GM21423 (cell line): ENCODE measurements at regions not wholly inside any gene's neighbourhood (a gene's known extent, or its start where the extent isn't known, plus 50 kb on each side); places are given as distances from the start of the nearest gene placed in this dataset.

Experiments used
- ATAC-seq: cut with Tn5 transposase; IDR thresholded peaks from one replicate; pipeline ENCODE4 v1.9.1; 2021; ENCODE audit warnings: mild to moderate bottlenecking, moderate library complexity; ENCODE audit not compliant: unreplicated experiment

GRCh38 chr15:25982736-25983135, 119.6 kb upstream of the ATP10A start:
- ATAC-seq: no peak

DNA sequence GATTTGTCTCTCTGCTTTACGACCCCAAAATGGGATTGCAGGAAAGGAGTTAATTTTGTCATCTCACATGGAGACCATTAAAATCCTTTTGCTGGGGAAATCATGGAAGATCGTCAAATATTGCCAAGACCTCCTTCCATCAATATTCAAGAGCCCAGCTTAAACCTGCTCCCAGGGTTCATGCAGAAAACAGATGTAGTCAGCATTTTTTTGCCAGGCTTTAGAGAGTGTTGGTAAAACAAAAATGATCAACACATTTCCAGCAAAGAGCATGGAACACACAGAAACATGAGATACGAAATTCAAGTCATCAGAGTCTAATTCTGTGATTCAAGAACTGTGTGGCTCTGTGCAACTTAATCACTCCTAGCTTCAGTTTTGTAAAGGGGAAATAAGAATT, 118.0 kb upstream of the ATP10A start:
- ATAC-seq: no peak

DNA sequence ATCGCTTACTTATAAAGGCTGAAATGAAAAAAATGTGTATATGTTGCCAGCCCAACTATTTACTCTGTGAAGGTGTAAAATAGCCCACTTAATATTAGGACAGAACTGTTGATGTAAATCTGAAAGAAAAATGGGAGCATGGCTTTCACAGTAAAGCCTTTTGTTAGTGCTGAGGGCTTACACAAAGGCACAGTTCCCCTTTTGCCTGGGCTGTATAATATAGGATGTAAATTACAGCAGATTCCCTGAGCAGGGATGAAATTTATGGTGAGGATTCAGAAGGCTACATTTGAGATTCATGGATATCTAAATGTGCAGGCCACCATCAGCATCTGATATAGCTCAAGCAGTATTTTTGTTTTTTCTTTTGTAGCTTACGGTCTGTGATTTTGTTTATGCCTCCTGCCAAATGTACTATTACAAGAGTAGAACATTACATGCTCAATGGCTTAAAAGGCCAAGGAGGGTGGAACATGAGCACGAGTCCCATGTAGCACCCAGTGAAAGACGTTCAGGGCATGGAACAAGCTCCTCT, 109.1 kb upstream of the ATP10A start:
- ATAC-seq: no peak

DNA sequence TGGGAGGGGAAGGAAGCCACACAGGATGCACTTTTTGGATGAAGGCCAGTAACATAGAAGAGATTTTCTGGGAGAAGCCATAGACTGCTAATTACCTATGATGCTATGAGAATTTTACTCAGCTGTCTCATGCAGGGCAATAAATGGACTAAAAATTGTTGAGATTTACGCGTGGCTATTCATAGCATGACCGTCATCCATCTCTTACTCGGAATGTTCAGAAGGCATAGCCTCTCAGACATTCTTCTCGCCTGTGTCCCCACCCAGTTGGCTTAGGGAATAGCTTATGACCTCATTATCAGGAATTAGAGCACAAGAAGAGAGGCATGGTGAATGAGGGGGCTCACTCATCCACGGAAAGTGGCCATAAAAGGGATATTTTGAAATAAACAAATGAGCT, 107.9 kb upstream of the ATP10A start:
- no peak for ATAC-seq

GRCh38 chr15:25969886-25970285, 106.8 kb upstream of the ATP10A start:
- no peak for ATAC-seq

DNA sequence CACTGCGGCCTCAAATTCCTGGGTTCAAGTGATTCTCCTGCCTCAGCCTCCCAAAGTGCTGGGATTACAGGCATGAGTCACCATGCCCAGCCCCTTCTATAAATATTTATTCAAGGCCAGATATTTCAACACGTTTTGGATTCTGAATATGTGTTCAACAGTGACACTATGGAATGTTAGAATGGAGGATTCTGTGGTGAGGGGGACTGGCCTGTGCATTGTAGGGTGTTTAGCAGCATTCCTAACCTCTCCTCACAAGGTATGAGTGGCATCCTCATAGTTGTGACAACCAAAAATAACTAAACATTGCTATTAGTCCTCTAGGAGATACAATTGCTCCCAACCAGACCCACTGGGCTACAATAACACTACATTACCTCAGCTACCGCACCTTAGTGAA, 104.0 kb upstream of the ATP10A start:
- ATAC-seq: no peak

GRCh38 chr15:25965326-25965725, 102.2 kb upstream of the ATP10A start:
- ATAC-seq: no peak

- no peak for ATAC-seq
Measured at GRCh38 chr15:25960273-25960672, 97.1 kb upstream of the ATP10A start.

DNA sequence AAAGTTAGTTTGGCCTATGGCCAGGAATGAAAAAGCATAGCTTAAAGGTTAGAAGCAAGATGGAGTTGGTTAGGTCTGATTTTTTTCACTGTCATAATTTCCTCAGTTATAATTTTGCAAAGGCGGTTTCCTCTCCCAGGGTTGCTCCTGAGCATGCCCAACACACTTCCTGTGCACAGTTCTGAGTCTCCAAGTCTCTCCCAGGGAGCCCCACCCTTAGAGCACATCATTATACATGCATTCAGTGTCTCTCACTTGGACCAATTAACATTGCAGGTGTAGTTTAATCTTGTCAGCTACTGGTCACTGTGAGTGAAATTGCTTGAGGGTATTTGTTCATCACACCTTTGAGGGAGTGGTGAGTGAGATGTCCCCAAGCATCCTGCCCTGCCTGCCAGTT, 96.0 kb upstream of the ATP10A start:
- ATAC-seq: no peak

DNA sequence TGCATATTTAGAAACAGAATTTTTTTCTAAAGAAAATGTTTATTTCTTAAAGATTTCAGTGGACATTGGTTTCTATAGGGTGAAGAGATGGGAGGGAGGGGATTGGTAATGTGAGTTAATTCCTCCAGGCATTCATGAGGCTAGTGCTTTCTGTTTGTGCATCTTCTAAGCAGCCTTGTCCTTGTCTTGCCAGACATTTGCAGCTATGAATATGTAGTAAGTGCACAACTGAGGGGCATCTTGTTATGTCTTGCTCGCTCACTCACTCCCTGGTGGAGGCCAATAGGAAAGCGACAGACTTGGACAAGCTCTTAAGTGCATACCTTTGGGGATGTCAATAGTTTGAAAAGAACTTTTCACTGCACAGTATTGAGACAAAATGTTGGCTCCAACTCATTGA, 92.5 kb upstream of the ATP10A start:
- no peak for ATAC-seq

DNA sequence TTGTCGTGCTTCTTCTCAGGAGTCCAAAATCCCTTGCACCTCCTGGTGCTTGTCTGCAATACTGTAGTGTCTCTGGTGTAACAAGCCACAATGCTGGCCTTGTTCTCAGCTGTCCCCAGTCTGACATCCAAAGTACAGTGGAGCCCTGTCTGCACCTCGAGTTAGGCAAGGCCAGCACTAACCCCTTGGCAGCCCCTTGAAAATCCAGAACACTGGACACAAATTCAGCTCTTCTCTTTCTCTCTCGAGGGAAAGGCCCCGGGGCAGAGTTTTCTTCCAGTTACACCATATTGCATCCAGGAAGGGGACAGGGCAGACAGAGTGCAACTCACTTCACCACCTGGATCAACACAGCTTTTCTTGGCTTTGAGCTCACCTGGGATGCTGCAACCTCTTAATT, 91.3 kb upstream of the ATP10A start:
- ATAC-seq: no peak

GRCh38 chr15:25950014-25950413, 86.9 kb upstream of the ATP10A start:
- no peak for ATAC-seq

- no peak for ATAC-seq
Measured at GRCh38 chr15:25947323-25948314, 84.5 kb upstream of the ATP10A start.

DNA sequence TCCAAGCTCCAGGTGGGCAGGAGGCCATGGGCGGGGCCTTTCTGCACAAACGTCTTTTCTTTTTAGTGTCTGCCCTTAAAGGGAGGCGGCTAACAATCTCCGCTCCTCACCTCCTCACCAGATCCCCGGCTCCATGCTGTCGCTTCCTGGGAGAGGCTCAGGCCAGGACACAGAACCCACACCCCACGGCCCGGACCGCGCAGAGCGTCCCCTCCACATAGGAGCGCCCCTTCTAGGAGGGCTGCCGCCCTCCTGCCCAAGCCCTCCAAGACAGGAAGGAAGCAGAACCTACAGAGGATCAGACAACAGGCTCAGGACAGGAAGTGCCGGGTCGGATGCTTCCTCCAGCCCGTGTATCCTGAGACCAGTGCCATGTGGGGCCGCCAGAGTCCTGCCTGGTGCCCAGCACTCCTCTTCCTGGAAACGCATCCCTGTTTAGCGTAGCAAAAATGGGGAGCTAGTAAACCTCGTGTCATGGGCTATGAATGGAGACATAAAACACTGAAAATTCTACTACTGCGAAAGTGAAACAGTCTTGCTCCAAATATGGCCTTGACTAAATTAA, 83.2 kb upstream of the ATP10A start:
- no peak for ATAC-seq

DNA sequence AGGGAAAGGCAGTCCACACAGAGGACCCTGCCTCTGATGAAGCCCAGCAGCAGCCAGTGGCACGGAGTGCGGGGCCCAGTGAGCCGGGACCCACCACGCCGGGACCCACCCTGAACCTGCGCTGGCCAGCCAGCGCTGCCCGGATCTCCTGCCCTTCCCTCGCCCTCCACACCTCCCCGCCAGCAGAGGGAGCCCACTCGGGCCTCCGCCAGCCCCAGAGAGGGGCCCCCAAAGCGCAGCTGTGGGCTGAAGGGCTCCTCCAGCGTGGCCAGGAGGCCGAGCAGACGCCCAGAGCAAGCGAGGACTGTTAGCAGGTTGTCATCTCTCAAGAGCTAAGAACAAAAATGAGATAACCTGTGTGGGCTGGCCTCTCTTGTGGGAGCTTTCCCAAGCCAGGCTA, 81.3 kb upstream of the ATP10A start:
- no peak for ATAC-seq

- ATAC-seq: no peak
Measured at GRCh38 chr15:25943831-25944230, 80.7 kb upstream of the ATP10A start.

GRCh38 chr15:25939122-25939521, 76.0 kb upstream of the ATP10A start:
- peak; percentile 93 for ATAC-seq

- no peak for ATAC-seq
Measured at GRCh38 chr15:25937796-25938195, 74.7 kb upstream of the ATP10A start.

DNA sequence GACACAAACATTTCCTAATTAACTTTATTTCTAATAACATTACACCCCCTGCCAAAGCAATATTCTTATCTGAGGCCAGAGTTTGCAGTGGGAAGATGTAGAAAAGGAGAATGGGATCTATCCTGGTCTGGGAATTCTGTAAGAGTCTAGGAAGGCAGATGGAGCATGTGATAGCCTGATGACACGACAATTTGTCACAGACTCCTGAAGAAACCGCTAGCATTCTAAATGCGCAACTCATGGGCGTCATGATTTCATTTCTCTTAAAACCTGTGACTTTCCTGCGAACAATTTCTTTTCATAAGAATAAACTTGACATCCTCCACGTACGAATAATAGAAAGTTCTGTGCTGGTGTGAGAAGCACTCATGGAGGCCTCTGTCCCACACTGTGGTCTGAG, 72.9 kb upstream of the ATP10A start:
- ATAC-seq: no peak

DNA sequence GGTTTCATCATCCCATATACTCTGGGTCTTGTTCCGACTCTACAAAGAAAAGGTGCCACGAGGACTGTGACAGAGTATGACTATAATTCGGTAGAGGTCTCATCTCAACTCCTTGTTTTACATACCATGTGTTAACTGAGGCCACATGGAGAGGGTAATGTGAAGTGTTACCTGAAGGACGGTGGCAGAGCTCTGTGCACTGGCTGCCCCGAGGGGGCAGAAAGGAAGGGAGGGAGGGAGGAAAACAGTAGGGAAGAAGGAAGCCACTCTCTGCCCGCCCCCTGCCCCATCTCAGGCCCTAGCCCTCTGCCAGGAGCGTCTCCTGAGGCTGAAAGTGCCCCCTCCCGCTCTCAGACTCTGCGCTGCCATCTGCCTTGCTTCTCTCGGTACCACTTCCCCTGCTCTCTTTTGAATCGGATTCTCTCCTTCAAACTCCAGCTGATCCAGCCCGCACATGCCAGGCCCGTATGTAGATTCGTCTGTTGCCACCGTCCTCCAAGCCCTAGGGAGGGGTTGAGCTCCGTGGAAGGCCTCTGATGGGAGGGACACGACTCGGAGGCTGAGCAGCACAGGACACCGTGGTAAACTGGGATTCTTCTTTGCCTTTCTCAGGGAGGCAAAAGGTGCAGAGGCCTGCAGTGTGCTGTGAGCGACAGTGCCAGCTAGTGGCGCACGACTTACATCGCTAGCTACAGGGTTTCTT, 70.5 kb upstream of the ATP10A start:
- ATAC-seq: no peak

DNA sequence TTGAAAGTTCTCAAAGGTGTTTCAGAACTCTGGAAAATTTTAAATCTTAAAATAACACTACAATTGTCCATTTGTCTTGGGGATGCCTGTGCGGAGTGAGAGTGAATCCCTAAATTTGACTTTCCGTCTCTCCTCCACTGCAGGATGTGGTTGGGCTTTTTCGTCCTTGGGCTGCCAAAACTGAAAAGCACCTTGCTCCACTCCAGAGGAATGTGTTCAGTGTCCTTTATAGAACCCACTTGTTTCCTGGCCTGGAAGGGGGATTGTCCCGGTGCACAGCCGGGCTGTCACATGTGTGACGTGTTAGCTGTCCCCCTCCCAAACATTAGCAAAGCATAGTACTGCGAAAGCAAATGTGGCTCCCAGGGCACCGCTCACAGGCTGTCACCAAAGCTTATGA, 69.6 kb upstream of the ATP10A start:
- ATAC-seq: no peak

DNA sequence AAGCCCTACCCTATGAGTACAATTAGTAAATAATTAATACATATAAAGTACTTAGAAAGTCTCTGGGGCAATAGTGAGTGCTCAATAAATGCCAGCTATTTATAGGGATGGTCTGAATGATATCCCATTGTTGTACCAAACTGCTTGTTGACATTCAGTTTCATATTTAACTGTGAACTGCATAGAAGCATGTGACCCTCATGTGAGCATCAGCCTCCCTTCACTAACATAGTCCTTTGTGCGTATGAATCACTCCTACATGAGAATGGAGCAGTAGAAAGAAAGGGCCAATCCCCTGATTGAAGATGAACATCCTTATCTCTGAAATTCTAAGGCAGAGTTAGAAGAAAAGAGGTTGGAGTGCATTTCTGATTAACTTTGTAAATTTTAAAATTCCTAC, 68.7 kb upstream of the ATP10A start:
- ATAC-seq: no peak
